NCI-H2227 (cell line): ENCODE measurements at regions not wholly inside any gene's neighbourhood (a gene's known extent, or its start where the extent isn't known, plus 50 kb on each side); places are given as distances from the start of the nearest gene placed in this dataset.
"Not testable (repeated sequence)": the region's sequence is repeated elsewhere in the genome, so short reads cannot be mapped to it uniquely, and the experiment has no call there.

Experiments used
- DNase-seq: peaks from one replicate; lab custom pipeline; 2025; ENCODE audit not compliant: unreplicated experiment; lab: John Stamatoyannopoulos, UW

DNA sequence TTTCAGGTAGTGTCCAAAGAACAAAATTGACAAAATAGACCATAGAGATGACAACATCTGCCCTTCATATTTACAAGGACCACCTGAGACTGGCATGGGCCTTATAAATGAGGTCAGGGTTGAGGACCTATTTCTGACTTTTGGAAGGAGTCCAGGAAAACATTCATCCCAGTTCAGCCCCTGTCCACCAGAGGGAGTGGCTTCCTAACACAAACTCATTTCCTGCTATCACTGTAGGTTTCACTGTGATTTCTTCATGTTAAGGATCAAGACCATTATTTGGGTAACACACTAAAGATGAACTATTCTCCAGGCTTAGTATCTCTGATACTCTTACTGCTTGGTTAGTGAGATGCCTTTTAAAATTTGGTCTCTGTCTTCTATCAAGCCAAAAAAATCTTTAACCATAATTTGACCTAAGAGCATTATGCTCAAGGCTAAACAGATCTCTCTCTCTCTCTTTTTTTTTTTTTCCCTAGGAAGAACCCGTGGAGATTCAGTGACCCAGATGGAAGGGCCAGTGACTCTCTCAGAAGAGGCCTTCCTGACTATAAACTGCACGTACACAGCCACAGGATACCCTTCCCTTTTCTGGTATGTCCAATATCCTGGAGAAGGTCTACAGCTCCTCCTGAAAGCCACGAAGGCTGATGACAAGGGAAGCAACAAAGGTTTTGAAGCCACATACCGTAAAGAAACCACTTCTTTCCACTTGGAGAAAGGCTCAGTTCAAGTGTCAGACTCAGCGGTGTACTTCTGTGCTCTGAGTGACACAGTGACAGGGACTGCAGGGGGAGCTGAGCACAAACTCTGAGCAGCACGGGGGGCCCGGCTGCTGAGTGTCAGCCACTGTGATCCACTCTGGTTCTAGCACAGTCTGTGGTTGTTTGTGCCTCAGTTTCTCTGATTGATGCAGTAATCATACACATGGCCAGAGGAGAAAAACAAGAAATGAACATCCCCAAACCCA lies 267.6 kb upstream of the OR4E1 start:
- no peak for DNase-seq

DNA sequence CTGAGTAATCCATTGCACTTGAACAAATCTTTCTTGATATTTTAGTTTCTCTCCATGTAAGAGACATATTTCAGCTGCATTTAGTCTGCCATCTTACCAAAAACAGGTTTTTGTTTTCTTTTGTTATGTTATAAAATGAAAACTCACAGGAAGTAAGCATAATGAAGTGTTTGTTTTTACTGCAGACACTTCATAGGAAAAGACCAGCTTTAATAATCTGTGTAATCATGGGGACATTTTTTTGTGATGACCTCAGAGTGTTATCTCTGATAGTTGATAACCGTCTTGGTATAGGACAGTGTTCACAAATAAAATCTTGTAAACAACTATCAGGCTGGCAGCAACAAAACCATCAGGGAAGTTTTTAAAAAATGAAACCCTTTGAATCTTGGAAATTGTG lies 266.2 kb upstream of the OR4E1 start:
- DNase-seq, result no peak

DNA sequence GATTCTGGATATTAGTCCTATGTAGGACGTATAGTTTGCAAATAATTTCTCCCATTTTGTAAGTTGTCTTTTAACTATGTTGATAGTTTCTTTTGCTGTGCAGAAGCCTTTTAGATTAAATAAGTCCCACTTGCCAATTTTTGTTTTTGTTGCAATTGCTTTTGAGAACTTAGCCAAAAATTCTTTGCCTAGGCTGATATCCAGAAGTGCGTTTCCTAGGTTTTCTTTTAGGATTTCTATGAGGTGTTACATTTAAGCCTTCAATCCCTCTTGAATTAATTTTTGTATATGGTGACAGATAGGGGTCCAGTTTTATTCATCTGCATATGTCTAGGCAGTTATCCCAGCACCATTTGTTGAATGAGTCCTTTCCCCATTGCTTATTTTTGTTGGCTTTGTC lies 264.4 kb upstream of the OR4E1 start:
- no peak for DNase-seq

DNA sequence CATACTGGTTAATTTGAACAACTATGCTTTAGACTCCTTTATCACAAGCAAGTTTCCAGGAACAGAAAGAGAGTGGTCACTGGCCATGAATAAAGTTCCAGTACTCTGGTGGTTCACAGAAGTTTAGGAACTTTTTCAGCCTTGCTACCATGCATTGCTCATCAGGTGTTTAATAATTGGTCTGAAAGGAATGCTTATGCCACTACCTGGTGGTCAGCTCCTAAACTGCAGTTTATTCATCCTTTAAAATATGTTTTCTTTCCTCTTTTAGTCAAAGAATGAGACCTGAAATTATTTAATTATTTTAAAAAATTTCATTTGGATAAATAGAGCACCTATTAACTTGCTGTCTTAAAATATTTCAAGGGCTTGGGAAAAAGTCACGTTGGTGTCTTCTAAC lies 260.1 kb upstream of the OR4E1 start:
- DNase-seq, result no peak

DNA sequence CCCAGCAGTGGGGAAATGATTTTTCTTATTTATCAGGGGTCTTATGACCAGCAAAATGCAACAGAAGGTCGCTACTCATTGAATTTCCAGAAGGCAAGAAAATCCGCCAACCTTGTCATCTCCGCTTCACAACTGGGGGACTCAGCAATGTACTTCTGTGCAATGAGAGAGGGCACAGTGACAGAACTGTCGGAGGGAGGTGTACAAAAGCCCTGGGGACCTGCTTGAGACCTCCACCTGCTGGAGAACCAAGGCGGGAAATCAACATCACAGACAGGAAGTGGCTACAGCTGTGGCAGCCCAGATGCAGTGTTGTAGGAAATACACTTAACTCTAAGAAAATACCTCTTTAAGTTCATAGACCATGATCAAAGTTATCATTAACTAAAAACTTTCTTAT lies 250.9 kb upstream of the OR4E1 start:
- DNase-seq, result no peak

DNA sequence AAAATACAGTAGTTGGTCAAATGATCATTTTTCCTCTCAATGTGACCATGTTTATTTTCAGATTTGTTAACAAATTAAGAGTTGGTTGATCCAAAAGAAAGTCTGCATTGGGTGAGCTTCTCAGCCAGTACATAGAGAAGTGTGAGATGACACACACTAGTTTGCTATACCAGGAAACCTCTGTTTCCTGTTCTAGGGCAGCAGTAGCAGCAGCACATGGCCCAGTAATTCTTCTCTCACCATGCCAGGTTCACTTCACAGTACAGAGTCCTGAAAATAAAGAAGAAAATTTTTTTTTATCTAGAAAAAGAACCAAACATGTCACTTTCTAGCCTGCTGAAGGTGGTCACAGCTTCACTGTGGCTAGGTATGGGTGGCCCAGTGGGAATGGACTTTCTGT lies 250.2 kb upstream of the OR4E1 start:
- no peak for DNase-seq

DNA sequence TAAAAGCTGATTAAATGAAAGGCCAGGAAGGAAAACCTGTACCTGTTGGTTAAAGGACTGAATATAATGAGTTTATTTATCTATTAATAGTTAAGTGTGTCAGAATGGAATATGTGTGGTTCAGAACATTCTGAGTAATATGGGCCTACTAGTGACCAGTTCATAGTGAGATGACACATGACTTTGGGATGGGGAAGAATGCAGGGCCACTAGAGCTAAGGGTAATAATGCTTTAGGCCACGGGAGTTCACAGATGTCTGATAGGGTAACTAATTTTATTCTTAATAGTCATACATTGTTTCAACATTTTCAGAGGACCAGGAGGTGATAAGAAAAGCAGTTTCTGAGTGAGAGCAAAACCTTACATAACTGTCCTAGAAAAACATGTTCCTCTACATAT lies 247.8 kb upstream of the OR4E1 start:
- DNase-seq, result no peak

DNA sequence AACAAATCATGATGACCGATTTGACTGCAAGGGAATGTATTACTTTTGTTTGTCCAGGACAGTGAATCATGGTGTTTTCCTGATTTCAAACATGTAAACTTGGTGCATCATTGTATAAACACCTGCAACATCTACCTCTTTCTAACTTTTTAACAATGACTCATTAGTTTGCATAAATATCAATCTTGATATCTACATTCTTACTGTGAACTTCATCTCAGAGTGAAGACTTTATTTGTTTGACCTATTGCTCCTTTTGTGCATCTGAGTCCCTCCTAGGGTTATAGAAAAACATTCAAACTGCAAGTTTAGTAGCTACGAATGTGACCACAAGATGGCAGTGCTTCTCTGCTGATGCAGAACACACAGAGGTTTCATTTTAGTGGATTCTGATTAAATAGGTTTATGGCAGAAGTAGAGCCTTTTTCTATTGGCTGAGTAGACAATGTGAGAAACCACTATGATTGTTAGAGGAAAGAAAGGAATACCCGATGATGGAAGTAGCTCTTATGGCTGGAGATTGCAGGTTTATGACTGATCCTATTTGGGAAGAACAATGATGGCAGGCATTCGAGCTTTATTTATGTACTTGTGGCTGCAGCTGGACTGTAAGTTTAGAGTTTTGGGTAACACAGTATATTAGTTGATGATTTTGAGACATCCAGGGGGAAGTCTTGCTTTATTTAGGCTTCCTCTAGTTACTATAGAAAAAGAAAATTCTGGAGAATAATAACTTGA lies 244.2 kb upstream of the OR4E1 start:
- peak; percentile 48 for DNase-seq

DNA sequence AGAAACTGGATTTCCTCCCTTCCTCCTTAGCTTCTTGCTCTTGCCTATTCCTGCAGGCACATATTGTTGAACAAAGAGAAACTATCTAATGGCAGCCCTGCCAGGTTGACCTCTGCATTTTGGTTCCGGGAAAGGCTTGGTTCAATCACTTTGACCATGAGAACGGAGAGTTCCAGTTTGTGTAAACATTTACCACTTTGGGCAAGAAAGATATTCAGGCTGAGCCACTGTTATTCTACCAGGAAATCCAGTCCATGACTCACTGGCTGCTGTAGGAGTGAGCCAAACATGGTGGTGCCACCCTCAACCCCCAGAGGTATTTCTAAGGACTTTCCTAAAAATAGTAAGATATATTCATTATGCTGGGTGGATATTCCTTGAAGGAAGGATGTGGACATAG lies 242.2 kb upstream of the OR4E1 start:
- no peak for DNase-seq

DNA sequence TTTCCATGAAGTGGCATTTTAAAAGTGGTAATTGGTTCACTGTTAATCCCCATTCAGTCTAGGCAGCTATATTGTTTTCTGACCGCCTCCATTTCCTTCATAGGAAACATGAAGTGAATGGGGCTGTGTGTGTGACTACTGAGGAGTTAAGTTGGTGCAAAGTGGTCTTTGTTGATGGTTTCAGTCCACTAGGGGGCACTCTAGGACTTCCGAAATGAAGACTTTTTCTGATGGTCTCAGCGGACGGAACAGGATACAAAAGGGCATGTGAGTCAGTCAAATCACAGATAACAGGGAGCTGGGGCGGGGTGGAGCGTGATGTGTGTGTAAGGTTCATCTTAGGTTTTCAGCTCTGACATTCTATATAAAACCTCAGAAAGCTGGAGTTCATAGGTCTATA lies 240.1 kb upstream of the OR4E1 start:
- DNase-seq, result peak; percentile 63

DNA sequence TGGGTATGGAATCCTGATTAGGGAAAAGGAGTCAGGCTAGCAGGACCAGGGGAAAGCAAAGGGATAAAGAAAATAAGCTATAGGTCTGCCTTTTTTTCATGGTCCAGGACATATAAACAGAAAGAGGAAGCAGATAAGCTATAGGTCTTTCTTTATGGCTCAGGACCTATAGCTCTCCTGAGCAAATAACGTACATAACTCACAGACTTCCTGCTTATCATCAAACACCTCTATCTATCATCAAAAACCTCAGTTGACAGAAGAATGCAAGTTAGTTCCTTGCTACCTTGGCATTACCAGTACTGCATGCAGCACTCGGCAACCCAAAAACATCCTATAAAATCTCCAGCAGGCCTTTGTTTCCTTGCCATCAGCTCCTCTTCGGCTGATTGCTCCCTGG lies 238.7 kb upstream of the OR4E1 start:
- DNase-seq, result no peak

DNA sequence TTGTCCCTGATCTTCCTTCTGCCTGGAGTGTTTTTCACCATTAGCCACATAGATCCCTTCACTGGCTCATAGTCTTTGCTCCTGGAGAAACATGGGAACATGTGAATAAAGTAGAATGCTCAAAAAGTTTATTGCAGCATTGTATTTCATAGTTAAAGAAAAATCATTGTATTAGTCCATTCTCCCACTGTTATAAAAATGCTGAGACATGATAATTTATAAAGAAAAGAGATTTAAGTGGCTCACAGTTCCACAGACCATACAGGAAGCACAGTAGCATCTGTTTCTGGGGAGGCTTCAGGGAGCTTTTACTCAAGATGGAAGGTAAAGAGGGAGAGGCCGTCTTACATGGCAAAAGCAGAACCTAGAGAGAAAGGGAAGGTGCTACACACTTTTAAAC lies 238.3 kb upstream of the OR4E1 start:
- no peak for DNase-seq

DNA sequence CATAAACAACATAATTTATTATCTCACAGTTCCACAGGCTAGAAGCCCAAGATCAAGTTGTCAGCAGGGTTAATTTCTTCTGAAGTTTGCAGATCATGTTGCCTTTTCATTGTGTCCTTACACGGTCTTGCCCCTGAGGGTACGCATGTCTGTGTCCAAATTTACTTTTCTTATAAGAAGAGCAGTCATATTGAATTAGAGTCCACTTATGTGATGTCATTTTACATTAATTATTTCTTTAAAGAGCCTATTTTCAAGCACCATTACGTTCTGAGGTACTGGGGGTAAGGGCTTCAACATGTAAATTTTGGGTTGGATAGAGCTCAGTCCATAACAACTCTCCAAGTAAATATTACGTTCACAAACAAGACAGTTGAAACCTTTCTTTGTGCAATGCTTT lies 236.6 kb upstream of the OR4E1 start:
- no peak for DNase-seq

DNA sequence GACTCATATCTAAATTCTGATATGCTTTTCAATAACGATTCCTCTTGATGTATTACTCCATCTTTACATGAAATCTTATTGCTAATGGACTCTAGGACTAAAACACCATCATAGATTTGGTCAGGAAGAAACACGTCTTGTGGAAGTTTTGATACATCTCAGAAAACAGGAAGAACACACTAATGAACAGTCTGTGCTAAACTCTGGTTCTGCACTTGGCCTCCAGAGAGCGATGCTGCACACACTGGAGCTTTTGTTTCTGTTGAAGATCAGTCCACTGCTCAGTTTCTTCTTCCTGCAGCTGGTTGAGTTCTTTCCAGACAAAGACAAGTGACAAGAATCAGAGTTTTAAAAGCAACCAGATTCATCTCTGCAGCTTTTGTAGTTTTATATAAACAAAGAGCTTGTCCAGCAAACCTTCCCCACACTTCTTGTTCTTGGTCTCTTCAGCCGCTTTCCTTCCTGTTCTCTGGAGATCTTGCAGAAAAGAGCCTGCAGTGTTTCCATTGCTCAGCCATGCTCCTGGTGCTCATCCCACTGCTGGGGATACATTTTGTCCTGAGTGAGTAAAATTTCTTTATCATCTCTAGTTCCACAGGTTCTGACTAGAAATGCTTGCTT lies 229.1 kb upstream of the OR4E1 start:
- DNase-seq, result no peak

DNA sequence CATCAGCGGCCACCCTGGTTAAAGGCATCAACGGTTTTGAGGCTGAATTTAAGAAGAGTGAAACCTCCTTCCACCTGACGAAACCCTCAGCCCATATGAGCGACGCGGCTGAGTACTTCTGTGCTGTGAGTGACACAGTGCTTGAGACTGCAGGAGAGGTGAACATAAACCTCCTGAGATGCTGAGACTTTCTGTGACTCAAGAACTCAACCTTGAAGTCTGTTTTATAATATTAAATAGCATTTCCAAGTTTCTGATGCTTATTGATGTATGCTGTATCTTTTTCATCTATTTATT lies 221.2 kb upstream of the OR4E1 start:
- DNase-seq, result not testable (repeated sequence)

DNA sequence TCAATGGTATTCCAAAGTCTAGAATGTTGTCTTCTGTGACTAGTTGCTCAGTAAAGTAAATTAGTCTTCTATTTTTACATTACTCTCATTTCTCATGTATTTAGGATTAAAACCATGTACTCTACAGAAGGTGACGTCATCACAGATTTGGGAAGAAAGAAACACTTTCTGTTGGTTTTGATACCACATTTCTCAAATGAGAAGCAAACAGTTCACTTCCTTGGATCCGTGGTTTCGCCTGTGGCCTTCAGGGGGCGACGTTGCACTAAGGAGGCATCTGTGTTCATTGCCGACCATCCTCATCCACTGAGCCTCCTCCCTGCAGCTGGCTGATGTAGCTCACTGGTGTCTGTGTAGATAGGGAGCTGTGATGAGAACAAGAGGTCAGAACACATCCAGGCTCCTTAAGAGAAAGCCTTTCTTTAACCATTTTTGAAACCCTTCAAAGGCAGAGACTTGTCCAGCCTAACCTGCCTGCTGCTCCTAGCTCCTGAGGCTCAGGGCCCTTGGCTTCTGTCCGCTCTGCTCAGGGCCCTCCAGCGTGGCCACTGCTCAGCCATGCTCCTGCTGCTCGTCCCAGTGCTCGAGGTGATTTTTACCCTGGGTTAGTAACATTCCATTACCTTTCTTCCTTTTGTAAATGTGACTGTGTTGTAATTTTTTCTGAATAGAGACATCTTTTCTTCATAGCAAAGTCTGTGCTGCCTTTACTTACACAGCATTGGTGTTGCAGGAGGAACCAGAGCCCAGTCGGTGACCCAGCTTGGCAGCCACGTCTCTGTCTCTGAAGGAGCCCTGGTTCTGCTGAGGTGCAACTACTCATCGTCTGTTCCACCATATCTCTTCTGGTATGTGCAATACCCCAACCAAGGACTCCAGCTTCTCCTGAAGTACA lies 220.6 kb upstream of the OR4E1 start:
- no peak for DNase-seq

DNA sequence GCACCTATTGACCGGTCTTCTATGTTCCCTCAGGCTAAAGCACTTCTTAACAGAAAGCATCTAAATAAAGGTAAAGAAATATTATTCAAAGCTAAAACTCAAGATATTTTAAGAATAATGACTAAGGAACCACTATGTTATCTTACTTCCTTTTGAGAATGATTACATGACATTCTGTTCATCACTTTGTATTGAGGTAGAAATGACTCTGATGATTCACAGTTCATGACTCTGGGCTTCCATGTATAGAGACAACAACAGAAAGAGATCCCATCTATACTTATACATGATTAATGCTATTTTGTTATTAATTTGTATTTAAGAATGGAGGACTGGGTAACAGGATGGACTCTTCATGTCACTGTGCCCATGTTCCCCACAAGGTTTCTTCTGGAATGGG lies 218.3 kb upstream of the OR4E1 start:
- DNase-seq, result no peak

DNA sequence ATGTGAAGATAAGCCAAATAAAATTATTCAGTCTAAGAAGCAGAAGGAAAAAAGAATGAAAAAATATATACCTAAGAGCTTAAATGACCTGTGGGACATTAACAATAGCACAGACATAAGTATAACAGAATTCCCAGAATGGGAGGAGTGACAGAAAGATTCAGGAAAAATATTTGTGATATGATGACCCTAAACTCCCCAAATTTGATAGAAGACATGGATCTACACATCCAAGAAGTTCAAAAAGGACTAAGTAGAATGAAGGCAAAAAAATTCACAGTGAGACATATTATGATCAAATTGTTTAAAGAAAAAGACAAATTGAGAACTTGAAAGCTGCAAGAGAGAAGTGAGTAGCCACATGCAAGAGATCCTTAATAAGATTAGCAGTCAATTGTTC lies 211.4 kb upstream of the OR4E1 start:
- DNase-seq, result no peak

DNA sequence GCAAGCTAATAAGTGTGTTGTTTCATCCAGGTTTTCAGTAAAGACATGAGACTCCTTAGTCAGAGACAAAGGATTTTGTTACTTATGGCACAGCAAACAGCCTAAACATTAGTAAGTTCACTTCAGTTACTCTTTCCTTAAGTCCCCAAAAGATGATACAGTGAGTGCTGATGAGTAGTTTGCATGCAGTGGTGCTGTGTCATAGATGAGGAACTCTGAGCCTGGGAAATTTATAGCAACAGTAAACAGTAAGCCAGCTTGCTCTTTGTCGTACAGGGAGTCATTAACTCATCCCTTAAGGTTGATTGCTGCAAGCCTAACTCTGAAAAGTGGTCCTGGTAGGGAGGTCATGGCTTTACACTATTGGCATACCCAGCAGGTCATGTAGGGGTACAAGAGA lies 208.6 kb upstream of the OR4E1 start:
- DNase-seq, result no peak

DNA sequence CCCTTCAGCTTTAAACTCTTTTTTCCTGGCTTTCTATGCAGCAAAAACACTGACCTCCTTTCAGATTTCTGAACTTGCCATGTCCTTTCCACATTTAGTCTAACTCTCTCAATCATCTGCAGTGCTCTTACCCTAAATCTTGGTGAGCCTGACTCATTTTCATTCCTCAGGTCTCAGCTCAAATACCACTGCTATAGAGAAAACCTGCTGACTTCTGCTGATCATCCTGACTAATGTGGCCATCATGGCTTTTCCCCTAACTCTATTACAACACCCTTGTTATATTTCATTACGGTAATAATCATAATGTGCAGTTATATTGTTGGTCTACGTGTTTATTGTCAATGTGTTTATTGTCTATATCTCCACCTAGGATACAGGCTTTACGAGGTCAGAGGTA lies 207.3 kb upstream of the OR4E1 start:
- no peak for DNase-seq

DNA sequence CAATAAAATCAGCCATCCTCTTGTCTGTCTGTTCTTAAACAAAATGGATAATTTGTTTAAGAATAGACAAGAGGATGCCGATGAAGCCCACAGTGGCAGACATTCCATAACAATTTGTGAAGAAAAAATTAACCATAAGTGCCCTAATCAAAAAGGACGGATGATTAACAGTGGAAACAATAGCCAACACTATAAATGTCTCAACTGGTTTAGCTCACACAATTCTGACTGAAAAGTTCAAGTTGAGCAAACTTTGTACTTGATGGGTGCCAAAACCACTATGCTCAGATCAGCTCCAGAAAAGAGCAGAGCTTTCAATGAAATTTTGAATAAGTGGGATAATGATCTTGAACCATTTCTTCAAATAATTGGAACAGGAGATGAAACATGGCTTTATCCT lies 202.2 kb upstream of the OR4E1 start:
- DNase-seq, result no peak
